Loucy (cell line): ENCODE measurements at regions not wholly inside any gene's neighbourhood (a gene's known extent, or its start where the extent isn't known, plus 50 kb on each side); places are given as distances from the start of the nearest gene placed in this dataset.
"Not testable (repeated sequence)": the region's sequence is repeated elsewhere in the genome, so short reads cannot be mapped to it uniquely, and the experiment has no call there.

ENCODE experiments used
- H2AFZ ChIP-seq: fragments of 200-600 bp; sonication (generic); 2 replicates; pipeline ENCODE4 v1.6.0; 2016; ENCODE audit warnings: antibody characterized with exemption, mild to moderate bottlenecking, low read length, moderate library complexity
- H3F3A ChIP-seq: fragments of 200-600 bp; 2 replicates; pipeline ENCODE4 v1.6.0; 2016; ENCODE audit warnings: antibody characterized with exemption, low read depth, mild to moderate bottlenecking
- H3K27me3 ChIP-seq: fragments of 200-600 bp; sonication (generic); 2 replicates; pipeline ENCODE4 v1.6.1; 2014; ENCODE audit warnings: low read length, mild to moderate bottlenecking; ENCODE audit not compliant: insufficient read depth, poor library complexity, severe bottlenecking
- H3K36me3 ChIP-seq: fragments of 200-600 bp; sonication (generic); 2 replicates; pipeline ENCODE4 v1.6.1; 2016; ENCODE audit warnings: low read length; ENCODE audit not compliant: insufficient read depth
- H3K4me1 ChIP-seq: fragments of 200-600 bp; sonication (generic); 2 replicates; pipeline ENCODE4 v1.5.1; 2014; ENCODE audit warnings: low read length, mild to moderate bottlenecking; ENCODE audit not compliant: insufficient read depth, poor library complexity, severe bottlenecking
- H3K4me2 ChIP-seq: fragments of 200-600 bp; sonication (generic); 2 replicates; pipeline ENCODE4 v1.6.0; 2014; ENCODE audit warnings: antibody characterized with exemption, low read length, low read depth, mild to moderate bottlenecking; ENCODE audit not compliant: poor library complexity, severe bottlenecking
- H3K4me3 ChIP-seq: fragments of 200-600 bp; sonication (generic); 2 replicates; pipeline ENCODE4 v1.5.1; 2014; ENCODE audit warnings: low read length, mild to moderate bottlenecking, mixed read lengths; ENCODE audit not compliant: poor library complexity, severe bottlenecking
- H3K79me2 ChIP-seq: fragments of 200-600 bp; sonication (generic); 2 replicates; pipeline ENCODE4 v1.6.1; 2014; ENCODE audit warnings: low read length; ENCODE audit not compliant: insufficient read depth
- H3K9ac ChIP-seq: fragments of 200-600 bp; sonication (generic); 2 replicates; pipeline ENCODE4 v1.6.0; 2014; ENCODE audit warnings: mild to moderate bottlenecking, low read depth, low read length, moderate library complexity; ENCODE audit not compliant: poor library complexity, severe bottlenecking
- H3K9me2 ChIP-seq: fragments of 200-600 bp; sonication (generic); replicated peaks from 2 replicates; pipeline ENCODE4 v1.6.1; 2016; ENCODE audit warnings: low read depth, low read length, mixed read lengths
- H3K9me3 ChIP-seq: fragments of 200-600 bp; sonication (generic); 2 replicates; pipeline ENCODE4 v1.6.1; 2014; ENCODE audit warnings: mild to moderate bottlenecking, antibody characterized with exemption, low read length, low read depth; ENCODE audit not compliant: insufficient read depth
- H4K20me1 ChIP-seq: fragments of 200-600 bp; sonication (generic); 2 replicates; pipeline ENCODE4 v1.6.0; 2014; ENCODE audit warnings: antibody characterized with exemption, low read length, mild to moderate bottlenecking; ENCODE audit not compliant: insufficient read depth, poor library complexity, severe bottlenecking
- EZH2phosphoT487 ChIP-seq: fragments of 200-600 bp; IDR thresholded peaks from 2 replicates; pipeline ENCODE4 v1.6.1; 2018; ENCODE audit warnings: antibody characterized with exemption, mild to moderate bottlenecking, moderate library complexity, borderline replicate concordance
- TF ChIP-seq, protein P1 (sequence below): fragments of 200-600 bp; sonication (generic); conservative IDR thresholded peaks from 2 replicates; pipeline ENCODE4 v1.5.1; 2014; ENCODE audit warnings: mild to moderate bottlenecking, antibody characterized with exemption, low read length

DNA sequence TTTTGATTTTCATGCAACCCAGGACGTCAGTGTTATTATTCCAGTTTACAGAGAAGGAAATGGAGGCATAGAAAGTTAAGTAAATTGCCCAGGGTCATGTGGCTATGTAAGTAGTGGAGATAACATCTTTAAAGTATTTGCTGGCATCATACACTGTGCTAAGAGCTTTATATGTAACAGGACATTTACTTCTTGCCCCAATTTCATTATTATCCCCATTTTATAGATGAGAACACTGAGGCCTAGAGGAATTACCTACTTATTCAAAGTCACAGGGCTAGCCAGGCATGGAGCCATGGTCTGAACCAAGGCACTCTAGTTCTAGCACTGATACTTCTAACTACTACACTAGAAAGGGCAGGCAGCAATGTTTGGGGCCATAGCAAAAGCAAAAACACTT lies 107.3 kb upstream of the ANKRD28 start:
- Histone ChIP-seq H2AFZ (no peak overlapping the region), H3K9me3 (no peaks in the 10 kb centered on the region), H3K79me2 (no peaks in the 10 kb centered on the region), H3F3A (no peaks in the 10 kb centered on the region), H3K4me2 (no peak overlapping the region), H3K4me1 (no peaks in the 10 kb centered on the region), H3K36me3 (no peaks in the 10 kb centered on the region), H3K9me2 (no peaks in the 10 kb centered on the region), H4K20me1 (no peaks in the 10 kb centered on the region), H3K27me3 (no peaks in the 10 kb centered on the region), H3K9ac (no peak overlapping the region), H3K4me3 (no peak overlapping the region)
- TF ChIP-seq, protein P1, sequence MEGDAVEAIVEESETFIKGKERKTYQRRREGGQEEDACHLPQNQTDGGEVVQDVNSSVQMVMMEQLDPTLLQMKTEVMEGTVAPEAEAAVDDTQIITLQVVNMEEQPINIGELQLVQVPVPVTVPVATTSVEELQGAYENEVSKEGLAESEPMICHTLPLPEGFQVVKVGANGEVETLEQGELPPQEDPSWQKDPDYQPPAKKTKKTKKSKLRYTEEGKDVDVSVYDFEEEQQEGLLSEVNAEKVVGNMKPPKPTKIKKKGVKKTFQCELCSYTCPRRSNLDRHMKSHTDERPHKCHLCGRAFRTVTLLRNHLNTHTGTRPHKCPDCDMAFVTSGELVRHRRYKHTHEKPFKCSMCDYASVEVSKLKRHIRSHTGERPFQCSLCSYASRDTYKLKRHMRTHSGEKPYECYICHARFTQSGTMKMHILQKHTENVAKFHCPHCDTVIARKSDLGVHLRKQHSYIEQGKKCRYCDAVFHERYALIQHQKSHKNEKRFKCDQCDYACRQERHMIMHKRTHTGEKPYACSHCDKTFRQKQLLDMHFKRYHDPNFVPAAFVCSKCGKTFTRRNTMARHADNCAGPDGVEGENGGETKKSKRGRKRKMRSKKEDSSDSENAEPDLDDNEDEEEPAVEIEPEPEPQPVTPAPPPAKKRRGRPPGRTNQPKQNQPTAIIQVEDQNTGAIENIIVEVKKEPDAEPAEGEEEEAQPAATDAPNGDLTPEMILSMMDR = no peak
- TF ChIP-seq EZH2phosphoT487 = no peak

DNA sequence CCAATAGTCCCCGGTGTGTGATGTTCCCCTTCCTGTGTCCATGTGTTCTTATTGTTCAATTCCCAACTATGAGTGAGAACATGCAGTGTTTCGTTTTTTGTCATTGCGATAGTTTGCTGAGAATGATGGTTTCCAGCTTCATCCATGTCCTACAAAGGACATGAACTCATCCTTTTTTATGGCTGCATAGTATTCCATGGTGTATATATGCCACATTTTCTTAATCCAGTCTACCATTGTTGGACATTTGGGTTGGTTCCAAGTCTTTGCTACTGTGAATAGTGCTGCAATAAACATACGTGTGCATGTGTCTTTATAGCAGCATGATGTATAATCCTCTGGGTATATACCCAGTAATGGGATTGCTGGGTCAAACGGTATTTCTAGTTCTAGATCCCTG lies 109.6 kb upstream of the ANKRD28 start:
- H3K9ac ChIP-seq, H3K36me3 ChIP-seq, H3K9me2 ChIP-seq, H3F3A ChIP-seq, H3K4me1 ChIP-seq, H3K79me2 ChIP-seq, H3K9me3 ChIP-seq, H3K27me3 ChIP-seq, H2AFZ ChIP-seq, H3K4me3 ChIP-seq, H3K4me2 ChIP-seq, H4K20me1 ChIP-seq: not testable (repeated sequence)

DNA sequence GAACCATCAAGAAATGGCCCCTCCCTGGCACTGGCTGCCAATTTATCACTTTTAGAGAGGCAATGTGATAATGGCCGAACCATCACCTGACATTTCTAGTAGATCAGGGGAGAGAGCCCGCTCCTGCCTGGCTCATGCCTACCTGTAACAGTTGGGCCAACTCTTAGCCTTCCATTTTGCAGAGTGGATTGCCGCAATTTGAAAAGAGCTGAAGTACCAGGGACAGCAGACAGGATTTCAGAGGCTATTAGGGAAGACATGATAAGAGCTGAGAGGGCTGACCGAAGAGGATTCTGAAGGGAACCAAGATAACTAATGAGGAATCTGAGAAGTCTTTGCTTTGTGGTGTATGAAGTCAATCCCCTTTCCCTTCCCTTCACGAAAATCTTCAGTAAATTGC lies 121.2 kb upstream of the ANKRD28 start:
- Histone ChIP-seq H3K9ac (no peak overlapping the region), H3K4me3 (no peak overlapping the region), H3K79me2 (no peaks in the 10 kb centered on the region), H2AFZ (no peak overlapping the region), H3K9me3 (no peaks in the 10 kb centered on the region), H3K9me2 (no peaks in the 10 kb centered on the region), H3K36me3 (no peaks in the 10 kb centered on the region), H3K4me2 (no peak overlapping the region), H3K4me1 (no peaks in the 10 kb centered on the region), H3F3A (no peaks in the 10 kb centered on the region), H3K27me3 (no peaks in the 10 kb centered on the region), H4K20me1 (no peaks in the 10 kb centered on the region)
- TF ChIP-seq, protein P1 = no peak
- no peak for TF ChIP-seq EZH2phosphoT487

DNA sequence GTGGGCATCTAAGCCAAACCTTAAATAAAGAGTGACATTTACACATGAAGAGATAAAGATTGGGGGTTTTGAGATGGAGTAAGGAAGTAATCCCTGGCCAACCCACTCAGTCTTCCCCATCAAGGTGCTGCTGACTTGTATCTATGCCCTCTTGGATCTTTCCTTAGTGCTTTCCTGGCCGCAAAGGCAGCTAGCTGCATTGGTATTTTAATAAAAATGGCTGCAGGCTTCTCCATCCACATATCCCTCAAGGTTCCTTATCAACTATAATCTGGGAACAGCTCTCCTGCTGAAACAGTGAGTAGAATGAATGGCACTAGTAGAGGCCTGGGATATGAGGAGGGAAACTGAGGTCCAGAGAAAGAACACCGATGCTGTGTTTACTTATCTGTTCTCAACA lies 122.2 kb upstream of the ANKRD28 start:
- Histone ChIP-seq H3K9ac (no peak overlapping the region), H3K4me3 (no peak overlapping the region), H3K79me2 (no peaks in the 10 kb centered on the region), H3F3A (no peaks in the 10 kb centered on the region), H4K20me1 (no peaks in the 10 kb centered on the region), H3K4me2 (no peak overlapping the region), H3K36me3 (no peaks in the 10 kb centered on the region), H3K27me3 (no peaks in the 10 kb centered on the region), H2AFZ (no peak overlapping the region), H3K4me1 (no peaks in the 10 kb centered on the region), H3K9me2 (no peaks in the 10 kb centered on the region), H3K9me3 (no peaks in the 10 kb centered on the region)
- TF ChIP-seq, protein P1 = no peak
- no peak for TF ChIP-seq EZH2phosphoT487
